K562 (cell line): ENCODE measurements at regions not wholly inside any gene's neighbourhood (a gene's known extent, or its start where the extent isn't known, plus 50 kb on each side); places are given as distances from the start of the nearest gene placed in this dataset.

ENCODE experiments used
- ATAC-seq: fragments of 200-7000 bp; cut with Tn5 transposase; 3 replicates; pipeline ENCODE4 v1.9.1; 2020; ENCODE audit warnings: moderate library complexity
- BruUV-seq: library from RNA; stranded (reverse); fragments of 400-500 nt; replicated peaks from 2 replicates; lab custom pipeline; 2021; lab: Mats Ljungman, UMichigan
- CTCF ChIA-PET: fragments of 300-600 bp; formaldehyde crosslinking; extraction: SDS; loops from one replicate; lab custom pipeline; 2021; ENCODE audit warnings: low intra/inter-chr PET ratio; lab: Yijun Ruan, JAX
- POLR2A ChIA-PET: fragments of 300-600, 350-650 bp; sonication (Branson Sonifier 250); formaldehyde crosslinking; extraction: SDS; loops from one replicate; lab custom pipeline; 2021; ENCODE audit warnings: antibody characterized with exemption, inconsistent platforms; lab: Yijun Ruan, JAX
- DNase-seq, 4 experiments: peaks; one replicate each; pipeline versions ENCODE4 v3.0.0 to v3.0.0-alpha.2; 2011 to 2018; ENCODE audit warnings: low spot score in 3 of 4, mixed read lengths in 3 of 4; ENCODE audit errors: extremely low read depth in 1 of 4
- FAIRE-seq: peaks from 2 replicates; lab custom pipeline; 2011; peaks lifted over from hg19 to GRCh38; lab: Jason Lieb, UNC
- H2AFZ ChIP-seq: 2 replicates; pipeline ENCODE4 v1.6.0; 2011; ENCODE audit warnings: low read depth, low read length, control low read depth, inconsistent platforms
- H3K27ac ChIP-seq: fragments of 200-600 bp; 3 replicates; pipeline ENCODE4 v1.8.0; 2011; ENCODE audit warnings: low read depth, mild to moderate bottlenecking, control low read depth, inconsistent platforms, low read length, moderate library complexity, mixed read lengths; ENCODE audit errors: extremely low read depth
- H3K27me3 ChIP-seq, 2 experiments: fragments of 300-600 bp in 1 of 2; 2 replicates in 1 of 2; 3 replicates in 1 of 2; pipeline versions ENCODE4 v1.6.0 to v1.8.0; 2011; ENCODE audit warnings: inconsistent platforms in 2 of 2, low read length in 2 of 2, mild to moderate bottlenecking in 1 of 2, mixed read lengths in 1 of 2, moderate library complexity in 1 of 2; ENCODE audit not compliant: control insufficient read depth in 2 of 2, insufficient read depth in 2 of 2
- H3K36me3 ChIP-seq: fragments of 300-600 bp; 3 replicates; pipeline ENCODE4 v1.8.0; 2011; ENCODE audit warnings: mild to moderate bottlenecking, low read length, inconsistent platforms; ENCODE audit not compliant: control insufficient read depth, insufficient read depth
- H3K4me1 ChIP-seq, 2 experiments: fragments of 200-600 bp in 1 of 2; replicated peaks in 1 of 2; 2 replicates in 1 of 2; 3 replicates in 1 of 2; pipeline versions ENCODE4 v1.5.1 to v1.8.0; 2011; ENCODE audit warnings: inconsistent platforms in 2 of 2, low read length in 2 of 2, mild to moderate bottlenecking in 1 of 2, mixed read lengths in 1 of 2, moderate library complexity in 1 of 2; ENCODE audit not compliant: control insufficient read depth in 2 of 2, insufficient read depth in 2 of 2
- H3K4me2 ChIP-seq: 2 replicates; pipeline ENCODE4 v1.6.1; 2011; ENCODE audit warnings: low read length, control low read depth, inconsistent platforms, mixed read lengths; ENCODE audit not compliant: insufficient read depth
- H3K4me3 ChIP-seq: fragments of 200-600 bp; sonication (generic), shearing (Covaris generic); 2 replicates; pipeline ENCODE4 v1.5.1; 2016; ENCODE audit warnings: control low read depth, inconsistent platforms
- H3K79me2 ChIP-seq: fragments of 200-600 bp; 3 replicates; pipeline ENCODE4 v1.8.0; 2011; ENCODE audit warnings: low read length, inconsistent platforms; ENCODE audit not compliant: control insufficient read depth, insufficient read depth
- H3K9ac ChIP-seq, 2 experiments: 2 replicates each; pipeline versions ENCODE4 v1.6.0 to v1.6.1; 2011; ENCODE audit warnings: low read depth in 2 of 2, low read length in 2 of 2, control low read depth in 1 of 2, inconsistent platforms in 1 of 2, mild to moderate bottlenecking in 1 of 2, mixed read lengths in 1 of 2; ENCODE audit not compliant: insufficient read depth in 1 of 2
- H3K9me1 ChIP-seq: one replicate; pipeline ENCODE4 v1.6.0; 2011; ENCODE audit warnings: inconsistent platforms, mild to moderate bottlenecking, low read length, moderate library complexity; ENCODE audit not compliant: control insufficient read depth, insufficient read depth
- H3K9me3 ChIP-seq: replicated peaks from 2 replicates; pipeline ENCODE4 v1.5.1; 2011; ENCODE audit warnings: low read depth, low read length, inconsistent platforms; ENCODE audit not compliant: control insufficient read depth, insufficient read depth
- H4K20me1 ChIP-seq: replicated peaks from 2 replicates; pipeline ENCODE4 v1.6.1; 2011; ENCODE audit warnings: low read length, inconsistent platforms, mixed read lengths; ENCODE audit not compliant: control insufficient read depth, insufficient read depth
- ARID1B ChIP-seq: fragments of 450-650 bp; IDR thresholded peaks from 2 replicates; pipeline ENCODE4 v1.6.1; 2016; ENCODE audit warnings: antibody characterized with exemption, mild to moderate bottlenecking, inconsistent platforms
- ARID2 ChIP-seq: fragments of 450-650 bp; IDR thresholded peaks from 2 replicates; pipeline ENCODE4 v1.6.1; 2017; ENCODE audit warnings: antibody characterized with exemption, mild to moderate bottlenecking
- BDP1 ChIP-seq: IDR thresholded peaks from 3 replicates; pipeline ENCODE4 v1.6.1; 2011; ENCODE audit not compliant: insufficient read length, insufficient read depth
- CBX8 ChIP-seq: fragments of 200-600 bp; sonication (generic); IDR thresholded peaks from 2 replicates; pipeline ENCODE4 v1.6.1; 2012; ENCODE audit warnings: borderline replicate concordance, mixed run types, low read depth, mild to moderate bottlenecking, moderate library complexity, mixed read lengths, low read length, control low read depth, inconsistent platforms; ENCODE audit not compliant: poor library complexity, severe bottlenecking; ENCODE audit errors: extremely low read depth
- DACH1 ChIP-seq: fragments of 450-650 bp; IDR thresholded peaks from 2 replicates; pipeline ENCODE4 v1.6.1; 2018; ENCODE audit not compliant: partially characterized antibody
- HIVEP1 ChIP-seq: fragments of 250-450 bp; sonication (Bioruptor Pico); IDR thresholded peaks from 2 replicates; pipeline ENCODE4 v1.4.0; 2020; ENCODE audit warnings: mild to moderate bottlenecking
- IFI16 ChIP-seq: fragments of 250-450 bp; sonication (Bioruptor Pico); IDR thresholded peaks from 2 replicates; pipeline ENCODE4 v2.1.2; 2022; ENCODE audit warnings: mild to moderate bottlenecking, inconsistent platforms
- JUN ChIP-seq, 2 experiments: sonication (generic) in 1 of 2; formaldehyde crosslinking in 1 of 2; IDR thresholded peaks; 2 replicates each; pipeline versions ENCODE4 v1.6.1 to v1.8.0; 2012 to 2022; ENCODE audit warnings: borderline replicate concordance in 2 of 2, mild to moderate bottlenecking in 2 of 2, improper control_type of control experiment in 1 of 2, low read depth in 1 of 2, low read length in 1 of 2, missing genetic modification reagents in 1 of 2
- MAFK ChIP-seq: IDR thresholded peaks from 2 replicates; pipeline ENCODE4 v1.6.1; 2011; ENCODE audit warnings: low read length, improper control_type of control experiment
- POLR2AphosphoS2 ChIP-seq: IDR thresholded peaks from 2 replicates; pipeline ENCODE4 v1.6.1; 2012; ENCODE audit warnings: low read length, improper control_type of control experiment
- PTBP1 ChIP-seq: fragments of 200-400 bp; formaldehyde crosslinking; IDR thresholded peaks from 2 replicates; pipeline ENCODE4 v1.6.1; 2017; ENCODE audit warnings: low read depth, low read length
- PURB ChIP-seq: sonication (generic); formaldehyde crosslinking; IDR thresholded peaks from 2 replicates; pipeline ENCODE4 v1.9.0; 2021; ENCODE audit warnings: low read depth, mild to moderate bottlenecking, missing genetic modification reagents
- RAD21 ChIP-seq, 2 experiments: fragments of 250-450 bp in 1 of 2; fragments of 450-650 bp in 1 of 2; sonication (Bioruptor Pico) in 1 of 2; formaldehyde crosslinking in 1 of 2; IDR thresholded peaks in 1 of 2; conservative IDR thresholded peaks in 1 of 2; 2 replicates each; pipeline versions ENCODE4 v1.4.0 to v1.8.0; 2020 to 2022; ENCODE audit warnings: mild to moderate bottlenecking in 2 of 2, moderate library complexity in 1 of 2
- RBM14 ChIP-seq: fragments of 200-400 bp; formaldehyde crosslinking; IDR thresholded peaks from 2 replicates; pipeline ENCODE4 v1.6.1; 2018; ENCODE audit warnings: low read depth, mild to moderate bottlenecking, low read length, moderate library complexity, borderline replicate concordance; ENCODE audit not compliant: insufficient read depth
- RBM17 ChIP-seq: fragments of 200-400 bp; formaldehyde crosslinking; IDR thresholded peaks from 2 replicates; pipeline ENCODE4 v1.6.1; 2017; ENCODE audit warnings: low read depth, mild to moderate bottlenecking, low read length, borderline replicate concordance
- TRIM24 ChIP-seq, 2 experiments: fragments of 450-650 bp; IDR thresholded peaks; 2 replicates each; pipeline ENCODE4 v1.6.1; 2016
- ZBTB26 ChIP-seq: fragments of 450-650 bp; formaldehyde crosslinking; IDR thresholded peaks from 2 replicates; pipeline ENCODE4 v1.4.0; 2022; ENCODE audit warnings: missing genetic modification characterization
- ZNF121 ChIP-seq: sonication (generic); formaldehyde crosslinking; conservative IDR thresholded peaks from 2 replicates; pipeline ENCODE4 v1.8.0; 2022; ENCODE audit warnings: missing genetic modification reagents
- ZNF140 ChIP-seq: fragments of 250-450 bp; sonication (Bioruptor Pico); IDR thresholded peaks from 2 replicates; pipeline ENCODE4 v1.8.0; 2021; ENCODE audit warnings: moderate library complexity, mild to moderate bottlenecking, inconsistent platforms
- ZNF175 ChIP-seq: fragments of 200-800 bp; sonication (Bioruptor generic); IDR thresholded peaks from 2 replicates; pipeline ENCODE4 v1.6.1; 2016; ENCODE audit warnings: low read depth, mild to moderate bottlenecking, missing genetic modification characterization, missing compliant biosample characterization
- WGBS: fragments of 100-300 bp; shearing (Covaris generic); methylation state at CpG from one replicate; pipeline ENCODE4 v1.1.6; 2016; ENCODE audit warnings: low coverage, mixed read lengths; ENCODE audit not compliant: insufficient coverage; ENCODE audit errors: missing lambda C conversion rate; 5-methylcytosine and 5-hydroxymethylcytosine counted together
- in situ Hi-C: fragments of 300-500 bp; cut with MboI; formaldehyde crosslinking; loops from 4 replicates; pipeline ENCODE4 v1.15.0; 2018; ENCODE audit warnings: inconsistent platforms, mixed read lengths
- intact Hi-C: fragments of 100-400 bp; cut with micrococcal nuclease; formaldehyde crosslinking; loops from 2 replicates; pipeline ENCODE4 v1.14.2; 2022

GRCh38 chr7:30232391-30232790, 52.0 kb upstream of the ZNRF2 start:
- DNase-seq, result no peak
- no peak overlapping the region for H3K9ac ChIP-seq
- ATAC-seq, result no peak
- H3K9me3 ChIP-seq, result no peaks in the 10 kb centered on the region
- no peaks in the 10 kb centered on the region for H3K4me1 ChIP-seq
- peaks cover 8 to 24% of the 10 kb centered on the region in 2 experiments; a peak in 4 of 5 replicates for H3K27me3 ChIP-seq
- no peaks in the 10 kb centered on the region for H3K9me1 ChIP-seq
- no peak overlapping the region for H2AFZ ChIP-seq
- H3K27ac ChIP-seq, result no peak overlapping the region
- no TSS peak for BruUV-seq
- ChIA-PET CTCF (no interaction called here), POLR2A (no interaction called here)
- no peaks in the 10 kb centered on the region for H3K79me2 ChIP-seq
- no peak for FAIRE-seq
- no peak overlapping the region for H3K4me2 ChIP-seq
- intact Hi-C loops (no loop called here), in situ Hi-C loops (no loop called here)
- WGBS, result 6% methylated on average over 4 of the region's 4 CpGs
- no peaks in the 10 kb centered on the region; the same call in 2 of the 3 replicates for H3K36me3 ChIP-seq
- H4K20me1 ChIP-seq, result no peaks in the 10 kb centered on the region
- no peak for TF ChIP-seq JUN (IDR thresholded peaks at IDR 0.05; ENCODE audit: borderline replicate concordance, low read depth, low read length)
- no peak for TF ChIP-seq JUN (CRISPR knock-in tag; IDR thresholded peaks at IDR 0.05; ENCODE audit: borderline replicate concordance)
- no peak for TF ChIP-seq RAD21 (CRISPR knock-in tag; conservative IDR thresholded peaks at IDR 0.05 in 1 of 2, IDR thresholded peaks at IDR 0.05 in 1 of 2)
- no peak for TF ChIP-seq ZNF140
- no peak for TF ChIP-seq ZNF121 (CRISPR knock-in tag)
- no peak for TF ChIP-seq IFI16 (CRISPR knock-in tag)
- TF ChIP-seq MAFK, result no peak
- TF ChIP-seq RBM17, result no peak
- no peak for TF ChIP-seq ARID2
- no peak for TF ChIP-seq DACH1
- no peak for TF ChIP-seq PURB
- no peak for TF ChIP-seq ZNF175
- TF ChIP-seq PTBP1, result no peak
- no peak for TF ChIP-seq BDP1
- TF ChIP-seq HIVEP1 (CRISPR knock-in tag), result no peak
- no peak for TF ChIP-seq ARID1B
- TF ChIP-seq RBM14, result no peak
- TF ChIP-seq CBX8, result no peak
- no peak for TF ChIP-seq TRIM24 (IDR thresholded peaks at IDR 0.05)
- TF ChIP-seq ZBTB26 (CRISPR knock-in tag), result no peak
- TF ChIP-seq POLR2AphosphoS2, result no peak
- no peak overlapping the region for H3K4me3 ChIP-seq
